Heart right ventricle (tissue), 16 donors: ENCODE measurements at regions not wholly inside any gene's neighbourhood (a gene's known extent, or its start where the extent isn't known, plus 50 kb on each side); places are given as distances from the start of the nearest gene placed in this dataset.

Experiments
- ATAC-seq, 8 donors: fragments of 200-7000 bp; cut with Tn5 transposase; one replicate each; pipeline ENCODE4 v1.9.1; 2020; ENCODE audit warnings: mild to moderate bottlenecking in 8 of 8, moderate library complexity in 8 of 8, moderate number of reproducible peaks in 1 of 8
- DNase-seq, 2 donors: peaks; one replicate each; pipeline ENCODE4 v3.0.0-alpha.2; 2020
- H3K27ac ChIP-seq, 10 donors: fragments of 200-600 bp; sonication (generic) in 2 of 10; one replicate each; pipeline versions ENCODE4 v1.5.0 to v1.8.0; 2020 to 2022; ENCODE audit warnings: mild to moderate bottlenecking in 3 of 10
- H3K27me3 ChIP-seq, 7 donors: fragments of 200-600 bp; one replicate each; pipeline ENCODE4 v1.8.0; 2021 to 2022; ENCODE audit warnings: mild to moderate bottlenecking in 2 of 7
- H3K36me3 ChIP-seq, 9 donors: fragments of 200-600 bp; sonication (generic) in 1 of 9; one replicate each; pipeline versions ENCODE4 v1.5.0 to v1.8.0; 2020 to 2022; ENCODE audit warnings: mild to moderate bottlenecking in 2 of 9
- H3K4me1 ChIP-seq, 9 donors: fragments of 200-600 bp; sonication (generic) in 1 of 9; one replicate each; pipeline versions ENCODE4 v1.5.0 to v1.8.0; 2020 to 2022; ENCODE audit warnings: mild to moderate bottlenecking in 4 of 9
- H3K4me3 ChIP-seq, 10 donors: fragments of 200-600 bp; sonication (generic) in 2 of 10; one replicate each; pipeline versions ENCODE4 v1.5.0 to v1.8.0; 2020 to 2022; ENCODE audit warnings: mild to moderate bottlenecking in 7 of 10, moderate library complexity in 2 of 10
- H3K9me3 ChIP-seq, 11 donors: fragments of 200-600 bp in 10 of 11; sonication (generic) in 2 of 11; one replicate each; pipeline versions ENCODE4 v1.5.0 to v1.8.0; 2013 to 2022; ENCODE audit warnings: mild to moderate bottlenecking in 2 of 11, control low read depth in 1 of 11, moderate library complexity in 1 of 11
- WGBS, 2 donors: extraction: QIAGEN DNeasy Blood & Tissue Kit; methylation state at CpG; one replicate each; pipeline ENCODE4 v1.1.7; 2013; ENCODE audit warnings: inconsistent platforms in 1 of 2; 5-methylcytosine and 5-hydroxymethylcytosine counted together
- intact Hi-C, 10 donors: fragments of 100-400 bp; cut with DNase I; formaldehyde crosslinking; loops; one replicate each; pipeline versions ENCODE4 v1.11.1 to v1.14.2; 2022
- TF ChIP-seq, protein P1 (sequence below), 9 donors: fragments of 200-600 bp; sonication (generic) in 2 of 9; IDR thresholded peaks; one replicate each; pipeline versions ENCODE4 v1.5.0 to v1.8.0; 2021 to 2022; ENCODE audit warnings: antibody characterized with exemption in 9 of 9, mild to moderate bottlenecking in 5 of 9, moderate library complexity in 1 of 9
- donor health status: Arrhythmogenic right ventricular cardiomyopathy.
- donor health status: ischemic (EF 13 %, LVEDD 7.1; RV severe dilation, severe dysfunction).
- donor health status: healthy with polysubstance abuse.
- donor health status: DM: no; HTN: yes; CAD: no.
- donor health status: DM: no; HTN: no; CAD: no.
- donor health status: ischemic (EF 25% LVEDD 6.9; RV normal size, moderate dysfunction).
- donor health status: ischemic (EF 25% LVEDD 5.7; RV mildly dilated, moderate dysfunction).
- donor health status: healthy.
- donor health status: DM: yes; HTN: yes; CAD: no.
- donor health status: Ischemic cardiomyopathy.
- donor health status: ischemic (EF 35%, LVEDD 5.7; RV mildly dilated, moderate dysfunction).
- donor health status: nonischemic (EF 11% LVEDD 7.7; RV severe dilation, severe dysfunction).
- donor health status: DM: yes; HTN: yes; CAD: no.
- donor health status: PGD.
- donor health status: ischemic (EF 29% LVEDD 5.4; RV normal size, mild dysfunction).
- donor health status: nonischemic (EF 23%, LVEDD 6.1; RV moderate dilation, normal function).

DNA sequence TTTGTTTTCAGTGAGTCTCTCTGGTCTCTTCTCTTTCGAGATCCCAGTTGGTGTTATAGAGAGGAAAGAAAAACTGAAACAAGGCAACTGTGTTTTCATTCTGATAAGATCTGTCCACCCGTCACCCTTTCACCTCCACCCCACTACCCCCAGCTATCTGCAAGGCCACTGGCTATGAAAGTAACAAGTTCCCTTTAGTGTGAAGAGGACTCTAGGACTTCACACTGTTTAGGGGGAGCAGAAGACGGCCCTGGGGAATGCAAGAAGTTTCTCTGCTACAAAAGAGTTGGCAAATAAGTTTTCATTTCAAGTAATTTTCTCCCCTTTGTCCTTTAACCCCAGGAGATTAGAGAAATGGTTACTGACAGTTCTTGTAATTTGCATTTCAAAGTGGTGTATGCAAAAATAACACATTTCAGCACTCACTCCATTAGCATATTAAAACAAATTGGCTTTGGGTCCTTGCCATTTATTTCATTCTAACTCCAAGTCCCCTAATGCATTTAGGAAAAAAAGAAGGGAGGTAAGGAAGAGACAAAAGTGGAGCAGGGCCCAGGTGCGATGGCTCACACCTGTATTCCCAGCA, 79.6 kb upstream of the PPM1J start:
- H3K9me3 ChIP-seq: no peaks in the 10 kb centered on the region
- peaks cover 0 to 5% (median 0%) of the 10 kb centered on the region in 9 donors for H3K4me1 ChIP-seq
- intact Hi-C loops: loop anchor here in 1 of 10 donors (5.0 kb wide), 1 partner anchor 67 kb away; no protein-coding TSS in a partner anchor
- no peak overlapping the region for H3K27ac ChIP-seq
- H3K36me3 ChIP-seq: no peaks in the 10 kb centered on the region
- no peak for DNase-seq
- WGBS, 2 donors: 82 to 87% methylated on average over 4 of the region's 4 CpGs
- TF ChIP-seq, protein P1, sequence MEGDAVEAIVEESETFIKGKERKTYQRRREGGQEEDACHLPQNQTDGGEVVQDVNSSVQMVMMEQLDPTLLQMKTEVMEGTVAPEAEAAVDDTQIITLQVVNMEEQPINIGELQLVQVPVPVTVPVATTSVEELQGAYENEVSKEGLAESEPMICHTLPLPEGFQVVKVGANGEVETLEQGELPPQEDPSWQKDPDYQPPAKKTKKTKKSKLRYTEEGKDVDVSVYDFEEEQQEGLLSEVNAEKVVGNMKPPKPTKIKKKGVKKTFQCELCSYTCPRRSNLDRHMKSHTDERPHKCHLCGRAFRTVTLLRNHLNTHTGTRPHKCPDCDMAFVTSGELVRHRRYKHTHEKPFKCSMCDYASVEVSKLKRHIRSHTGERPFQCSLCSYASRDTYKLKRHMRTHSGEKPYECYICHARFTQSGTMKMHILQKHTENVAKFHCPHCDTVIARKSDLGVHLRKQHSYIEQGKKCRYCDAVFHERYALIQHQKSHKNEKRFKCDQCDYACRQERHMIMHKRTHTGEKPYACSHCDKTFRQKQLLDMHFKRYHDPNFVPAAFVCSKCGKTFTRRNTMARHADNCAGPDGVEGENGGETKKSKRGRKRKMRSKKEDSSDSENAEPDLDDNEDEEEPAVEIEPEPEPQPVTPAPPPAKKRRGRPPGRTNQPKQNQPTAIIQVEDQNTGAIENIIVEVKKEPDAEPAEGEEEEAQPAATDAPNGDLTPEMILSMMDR (IDR thresholded peaks at IDR 0.05): no peak
- no peaks in the 10 kb centered on the region for H3K27me3 ChIP-seq
- no peak for ATAC-seq
- no peak overlapping the region for H3K4me3 ChIP-seq

GRCh38 chr1:112793631-112794565, 78.8 kb upstream of the PPM1J start:
- no peaks in the 10 kb centered on the region for H3K36me3 ChIP-seq
- intact Hi-C loops: loop anchor here in 1 of 10 donors (5.0 kb wide), 1 partner anchor 67 kb away; no protein-coding TSS in a partner anchor
- DNase-seq: no peak
- WGBS, 2 donors: 72 to 75% methylated on average over 10 of the region's 10 CpGs
- peaks cover 0 to 5% (median 0%) of the 10 kb centered on the region in 9 donors for H3K4me1 ChIP-seq
- ATAC-seq: no peak
- no peaks in the 10 kb centered on the region for H3K9me3 ChIP-seq
- H3K4me3 ChIP-seq: no peak overlapping the region
- no peaks in the 10 kb centered on the region for H3K27me3 ChIP-seq
- TF ChIP-seq, protein P1 (IDR thresholded peaks at IDR 0.05): no peak
- no peak overlapping the region for H3K27ac ChIP-seq

GRCh38 chr1:112791723-112792104, 76.6 kb upstream of the PPM1J start:
- DNase-seq (no peak), ATAC-seq (no peak)
- H3K27ac ChIP-seq: no peak overlapping the region
- WGBS, 2 donors: 84 to 91% methylated on average over 3 of the region's 3 CpGs
- H3K36me3 ChIP-seq: no peaks in the 10 kb centered on the region
- H3K9me3 ChIP-seq: no peaks in the 10 kb centered on the region
- TF ChIP-seq, protein P1 (IDR thresholded peaks at IDR 0.05): no peak
- no peaks in the 10 kb centered on the region for H3K27me3 ChIP-seq
- H3K4me3 ChIP-seq: no peak overlapping the region
- intact Hi-C loops: loop anchor here in 1 of 10 donors (5.0 kb wide), 1 partner anchor 64 kb away; no protein-coding TSS in a partner anchor
- peaks cover 0 to 5% (median 0%) of the 10 kb centered on the region in 9 donors for H3K4me1 ChIP-seq

- DNase-seq (no peak), ATAC-seq (no peak)
Observed at GRCh38 chr1:112790920-112791722, 76.0 kb upstream of the PPM1J start.

More at GRCh38 chr1:112790920-112791722, 76.0 kb upstream of the PPM1J start:
- H3K36me3 ChIP-seq: no peaks in the 10 kb centered on the region
- no peak overlapping the region for H3K27ac ChIP-seq
- peaks cover 0 to 5% (median 0%) of the 10 kb centered on the region in 9 donors for H3K4me1 ChIP-seq
- intact Hi-C loops: loop anchor here in 1 of 10 donors (5.0 kb wide), 1 partner anchor 64 kb away; no protein-coding TSS in a partner anchor
- TF ChIP-seq, protein P1 (IDR thresholded peaks at IDR 0.05): no peak
- WGBS, 2 donors: 77% methylated on average over 10 of the region's 10 CpGs
- no peaks in the 10 kb centered on the region for H3K9me3 ChIP-seq
- no peaks in the 10 kb centered on the region for H3K27me3 ChIP-seq
- no peak overlapping the region for H3K4me3 ChIP-seq
